SK-N-SH (cell line): ENCODE measurements at regions not wholly inside any gene's neighbourhood (a gene's known extent, or its start where the extent isn't known, plus 50 kb on each side); places are given as distances from the start of the nearest gene placed in this dataset.

Experiments used
- EP300 ChIP-seq, 2 experiments: IDR thresholded peaks; 2 replicates each; pipeline versions ENCODE4 v1.4.0 to v1.6.1; 2012; ENCODE audit warnings: borderline replicate concordance in 1 of 2, low read depth in 1 of 2, low read length in 1 of 2
- MXI1 ChIP-seq: IDR thresholded peaks from 2 replicates; pipeline ENCODE4 v1.6.1; 2012; ENCODE audit warnings: mild to moderate bottlenecking, low read depth, low read length, improper control_type of control experiment
- POLR2AphosphoS5 ChIP-seq: IDR thresholded peaks from 2 replicates; pipeline ENCODE4 v1.6.1; 2012; ENCODE audit warnings: low read depth, low read length
- RXRA ChIP-seq: IDR thresholded peaks from 2 replicates; pipeline ENCODE4 v1.4.0; 2012; ENCODE audit warnings: low read depth, mild to moderate bottlenecking, borderline replicate concordance
- YY1 ChIP-seq: IDR thresholded peaks from 2 replicates; pipeline ENCODE4 v1.4.0; 2012; ENCODE audit warnings: low read depth, mild to moderate bottlenecking
- TF ChIP-seq, protein P1 (sequence below): fragments of 200-600 bp; sonication (generic); IDR thresholded peaks from 2 replicates; pipeline ENCODE4 v1.6.1; 2017; ENCODE audit warnings: antibody characterized with exemption, mild to moderate bottlenecking, moderate library complexity
- TF ChIP-seq, protein P2 (sequence below): IDR thresholded peaks from 2 replicates; pipeline ENCODE4 v1.6.1; 2012; ENCODE audit warnings: mild to moderate bottlenecking, low read depth, low read length, moderate library complexity
- TF ChIP-seq, protein P3 (sequence below): IDR thresholded peaks from 2 replicates; pipeline ENCODE4 v1.4.0; 2012; ENCODE audit warnings: low read depth, borderline replicate concordance

DNA sequence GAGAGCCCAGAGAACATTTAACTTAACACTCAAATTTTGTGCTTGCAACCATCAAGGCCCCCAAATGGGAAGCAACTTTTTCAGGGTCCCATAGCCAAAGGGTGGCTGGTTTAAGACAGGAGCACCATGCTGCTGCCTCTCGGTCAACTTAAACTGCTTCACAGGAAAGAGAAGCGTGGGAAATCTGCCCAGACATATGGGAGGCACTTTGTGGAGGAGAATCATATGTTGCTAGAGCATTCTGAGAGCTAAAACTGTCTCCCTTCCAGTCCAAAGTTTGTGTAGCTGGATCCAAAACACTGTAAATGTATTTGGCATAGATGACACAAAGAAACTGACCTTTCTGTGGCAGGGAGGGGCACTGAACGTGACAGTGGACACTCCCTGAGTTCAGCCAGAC, 305.9 kb upstream of the RORA start:
- TF ChIP-seq, protein P1, sequence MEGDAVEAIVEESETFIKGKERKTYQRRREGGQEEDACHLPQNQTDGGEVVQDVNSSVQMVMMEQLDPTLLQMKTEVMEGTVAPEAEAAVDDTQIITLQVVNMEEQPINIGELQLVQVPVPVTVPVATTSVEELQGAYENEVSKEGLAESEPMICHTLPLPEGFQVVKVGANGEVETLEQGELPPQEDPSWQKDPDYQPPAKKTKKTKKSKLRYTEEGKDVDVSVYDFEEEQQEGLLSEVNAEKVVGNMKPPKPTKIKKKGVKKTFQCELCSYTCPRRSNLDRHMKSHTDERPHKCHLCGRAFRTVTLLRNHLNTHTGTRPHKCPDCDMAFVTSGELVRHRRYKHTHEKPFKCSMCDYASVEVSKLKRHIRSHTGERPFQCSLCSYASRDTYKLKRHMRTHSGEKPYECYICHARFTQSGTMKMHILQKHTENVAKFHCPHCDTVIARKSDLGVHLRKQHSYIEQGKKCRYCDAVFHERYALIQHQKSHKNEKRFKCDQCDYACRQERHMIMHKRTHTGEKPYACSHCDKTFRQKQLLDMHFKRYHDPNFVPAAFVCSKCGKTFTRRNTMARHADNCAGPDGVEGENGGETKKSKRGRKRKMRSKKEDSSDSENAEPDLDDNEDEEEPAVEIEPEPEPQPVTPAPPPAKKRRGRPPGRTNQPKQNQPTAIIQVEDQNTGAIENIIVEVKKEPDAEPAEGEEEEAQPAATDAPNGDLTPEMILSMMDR, result no peak
- TF ChIP-seq, protein P2, sequence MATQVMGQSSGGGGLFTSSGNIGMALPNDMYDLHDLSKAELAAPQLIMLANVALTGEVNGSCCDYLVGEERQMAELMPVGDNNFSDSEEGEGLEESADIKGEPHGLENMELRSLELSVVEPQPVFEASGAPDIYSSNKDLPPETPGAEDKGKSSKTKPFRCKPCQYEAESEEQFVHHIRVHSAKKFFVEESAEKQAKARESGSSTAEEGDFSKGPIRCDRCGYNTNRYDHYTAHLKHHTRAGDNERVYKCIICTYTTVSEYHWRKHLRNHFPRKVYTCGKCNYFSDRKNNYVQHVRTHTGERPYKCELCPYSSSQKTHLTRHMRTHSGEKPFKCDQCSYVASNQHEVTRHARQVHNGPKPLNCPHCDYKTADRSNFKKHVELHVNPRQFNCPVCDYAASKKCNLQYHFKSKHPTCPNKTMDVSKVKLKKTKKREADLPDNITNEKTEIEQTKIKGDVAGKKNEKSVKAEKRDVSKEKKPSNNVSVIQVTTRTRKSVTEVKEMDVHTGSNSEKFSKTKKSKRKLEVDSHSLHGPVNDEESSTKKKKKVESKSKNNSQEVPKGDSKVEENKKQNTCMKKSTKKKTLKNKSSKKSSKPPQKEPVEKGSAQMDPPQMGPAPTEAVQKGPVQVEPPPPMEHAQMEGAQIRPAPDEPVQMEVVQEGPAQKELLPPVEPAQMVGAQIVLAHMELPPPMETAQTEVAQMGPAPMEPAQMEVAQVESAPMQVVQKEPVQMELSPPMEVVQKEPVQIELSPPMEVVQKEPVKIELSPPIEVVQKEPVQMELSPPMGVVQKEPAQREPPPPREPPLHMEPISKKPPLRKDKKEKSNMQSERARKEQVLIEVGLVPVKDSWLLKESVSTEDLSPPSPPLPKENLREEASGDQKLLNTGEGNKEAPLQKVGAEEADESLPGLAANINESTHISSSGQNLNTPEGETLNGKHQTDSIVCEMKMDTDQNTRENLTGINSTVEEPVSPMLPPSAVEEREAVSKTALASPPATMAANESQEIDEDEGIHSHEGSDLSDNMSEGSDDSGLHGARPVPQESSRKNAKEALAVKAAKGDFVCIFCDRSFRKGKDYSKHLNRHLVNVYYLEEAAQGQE, result no peak
- TF ChIP-seq MXI1 (no peak), RXRA (no peak), EP300 (IDR thresholded peaks at IDR 0.05; ENCODE audit: borderline replicate concordance in 1 of 2, low read depth in 1 of 2, low read length in 1 of 2) (no peak), POLR2AphosphoS5 (no peak), YY1 (no peak)
- TF ChIP-seq, protein P3, sequence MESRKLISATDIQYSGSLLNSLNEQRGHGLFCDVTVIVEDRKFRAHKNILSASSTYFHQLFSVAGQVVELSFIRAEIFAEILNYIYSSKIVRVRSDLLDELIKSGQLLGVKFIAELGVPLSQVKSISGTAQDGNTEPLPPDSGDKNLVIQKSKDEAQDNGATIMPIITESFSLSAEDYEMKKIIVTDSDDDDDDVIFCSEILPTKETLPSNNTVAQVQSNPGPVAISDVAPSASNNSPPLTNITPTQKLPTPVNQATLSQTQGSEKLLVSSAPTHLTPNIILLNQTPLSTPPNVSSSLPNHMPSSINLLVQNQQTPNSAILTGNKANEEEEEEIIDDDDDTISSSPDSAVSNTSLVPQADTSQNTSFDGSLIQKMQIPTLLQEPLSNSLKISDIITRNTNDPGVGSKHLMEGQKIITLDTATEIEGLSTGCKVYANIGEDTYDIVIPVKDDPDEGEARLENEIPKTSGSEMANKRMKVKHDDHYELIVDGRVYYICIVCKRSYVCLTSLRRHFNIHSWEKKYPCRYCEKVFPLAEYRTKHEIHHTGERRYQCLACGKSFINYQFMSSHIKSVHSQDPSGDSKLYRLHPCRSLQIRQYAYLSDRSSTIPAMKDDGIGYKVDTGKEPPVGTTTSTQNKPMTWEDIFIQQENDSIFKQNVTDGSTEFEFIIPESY, result no peak
